ENCODE measurements at regions not wholly inside any gene's neighbourhood (a gene's known extent, or its start where the extent isn't known, plus 50 kb on each side); places are given as distances from the start of the nearest gene placed in this dataset.
A peak's percentile ranks its signal among the peaks of the same experiment; 100 is the strongest.

GRCh38 chr3:18679238-18679637, 254.1 kb upstream of the SATB1 start:
- Histone ChIP-seq H3K9me2 (ENCODE audit: insufficient read depth, low read length) (no peaks in the 10 kb centered on the region), H3K4me2 (ENCODE audit: low read length) (0 out of 2 replicates have a peak overlapping the region, but pooled peaks have one; percentile 13), H3K4me1 (ENCODE audit: insufficient read depth, low read length, poor library complexity, severe bottlenecking) (peaks cover 7% of the 10 kb centered on the region), H3K36me3 (ENCODE audit: insufficient read depth, low read length) (no peaks in the 10 kb centered on the region), H3K79me2 (ENCODE audit: insufficient read depth, low read depth, low read length) (no peaks in the 10 kb centered on the region), H3K4me3 (ENCODE audit: low read depth, low read length, poor library complexity, severe bottlenecking) (no peak overlapping the region), H2AFZ (ENCODE audit: low read length) (peak overlapping the region; percentile 71), H4K20me1 (ENCODE audit: insufficient read depth, low read length) (no peaks in the 10 kb centered on the region), H3K9me3 (ENCODE audit: low read length) (no peaks in the 10 kb centered on the region), H3K27ac (ENCODE audit: low read depth, low read length, poor library complexity, severe bottlenecking) (no peak overlapping the region)
- ChIA-PET CTCF (ENCODE audit: unreplicated experiment) (no interaction called here), POLR2A (interaction anchor here (0.5 to 0.8 kb wide), 2 partner anchors 9 to 371 kb away, joined by 3 to 4 read pairs; no protein-coding TSS in a partner anchor)
- no TSS peak for BruUV-seq (replicated peaks)
- intact Hi-C loops (cut with micrococcal nuclease; ENCODE audit: unreplicated experiment): no loop called here
- no peak for TF ChIP-seq CTCF (conservative IDR thresholded peaks at IDR 0.05; ENCODE audit: low read length)
- no peak for TF ChIP-seq EZH2phosphoT487 (IDR thresholded peaks at IDR 0.05; ENCODE audit: borderline replicate concordance, low read depth, low read length)
- DNase-seq (ENCODE audit: low spot score): no peak

- Histone ChIP-seq H2AFZ (ENCODE audit: low read length) (no peak overlapping the region), H3K9me2 (ENCODE audit: insufficient read depth, low read length) (no peaks in the 10 kb centered on the region), H3K79me2 (ENCODE audit: insufficient read depth, low read depth, low read length) (no peaks in the 10 kb centered on the region), H3K4me1 (ENCODE audit: insufficient read depth, low read length, poor library complexity, severe bottlenecking) (peaks cover 7% of the 10 kb centered on the region), H3K36me3 (ENCODE audit: insufficient read depth, low read length) (no peaks in the 10 kb centered on the region), H3K4me2 (ENCODE audit: low read length) (no peak overlapping the region), H4K20me1 (ENCODE audit: insufficient read depth, low read length) (no peaks in the 10 kb centered on the region), H3K27ac (ENCODE audit: low read depth, low read length, poor library complexity, severe bottlenecking) (no peak overlapping the region), H3K4me3 (ENCODE audit: low read depth, low read length, poor library complexity, severe bottlenecking) (no peak overlapping the region), H3K9me3 (ENCODE audit: low read length) (no peaks in the 10 kb centered on the region)
- CTCF ChIA-PET (ENCODE audit: unreplicated experiment): no interaction called here
- intact Hi-C loops (cut with micrococcal nuclease; ENCODE audit: unreplicated experiment): no loop called here
- DNase-seq (ENCODE audit: low spot score): no peak
- TF ChIP-seq CTCF (conservative IDR thresholded peaks at IDR 0.05; ENCODE audit: low read length) (no peak), EZH2phosphoT487 (IDR thresholded peaks at IDR 0.05; ENCODE audit: borderline replicate concordance, low read depth, low read length) (no peak)
- POLR2A ChIA-PET: interaction anchor here (0.7 kb wide), 1 partner anchor 29 kb away, joined by 3 read pairs; no protein-coding TSS in a partner anchor
- no TSS peak for BruUV-seq (replicated peaks)
Observed at GRCh38 chr3:18675197-18675596, 250.1 kb upstream of the SATB1 start.

- no peak for DNase-seq (ENCODE audit: low spot score)
- no peaks in the 10 kb centered on the region for H3K9me2 ChIP-seq (ENCODE audit: insufficient read depth, low read length)
- H2AFZ ChIP-seq (ENCODE audit: low read length): no peak overlapping the region
- no peaks in the 10 kb centered on the region for H4K20me1 ChIP-seq (ENCODE audit: insufficient read depth, low read length)
- H3K36me3 ChIP-seq (ENCODE audit: insufficient read depth, low read length): no peaks in the 10 kb centered on the region
- H3K4me3 ChIP-seq (ENCODE audit: low read depth, low read length, poor library complexity, severe bottlenecking): no peak overlapping the region
- no peaks in the 10 kb centered on the region for H3K9me3 ChIP-seq (ENCODE audit: low read length)
- H3K27ac ChIP-seq (ENCODE audit: low read depth, low read length, poor library complexity, severe bottlenecking): no peak overlapping the region
- H3K4me1 ChIP-seq (ENCODE audit: insufficient read depth, low read length, poor library complexity, severe bottlenecking): no peaks in the 10 kb centered on the region
- no peak for TF ChIP-seq EZH2phosphoT487 (IDR thresholded peaks at IDR 0.05; ENCODE audit: borderline replicate concordance, low read depth, low read length)
- no peak for TF ChIP-seq CTCF (conservative IDR thresholded peaks at IDR 0.05; ENCODE audit: low read length)
- H3K79me2 ChIP-seq (ENCODE audit: insufficient read depth, low read depth, low read length): no peaks in the 10 kb centered on the region
- ChIA-PET CTCF (ENCODE audit: unreplicated experiment) (no interaction called here), POLR2A (no interaction called here)
- H3K4me2 ChIP-seq (ENCODE audit: low read length): 0 out of 2 replicates have a peak overlapping the region, but pooled peaks have one; percentile 16
- no TSS peak for BruUV-seq (replicated peaks)
- intact Hi-C loops (cut with micrococcal nuclease; ENCODE audit: unreplicated experiment): no loop called here
Observed at GRCh38 chr3:18672561-18672960, 247.4 kb upstream of the SATB1 start.

Measured in OCI-LY7 (cell line).